ENCODE measurements at regions not wholly inside any gene's neighbourhood (a gene's known extent, or its start where the extent isn't known, plus 50 kb on each side); places are given as distances from the start of the nearest gene placed in this dataset.

DNA sequence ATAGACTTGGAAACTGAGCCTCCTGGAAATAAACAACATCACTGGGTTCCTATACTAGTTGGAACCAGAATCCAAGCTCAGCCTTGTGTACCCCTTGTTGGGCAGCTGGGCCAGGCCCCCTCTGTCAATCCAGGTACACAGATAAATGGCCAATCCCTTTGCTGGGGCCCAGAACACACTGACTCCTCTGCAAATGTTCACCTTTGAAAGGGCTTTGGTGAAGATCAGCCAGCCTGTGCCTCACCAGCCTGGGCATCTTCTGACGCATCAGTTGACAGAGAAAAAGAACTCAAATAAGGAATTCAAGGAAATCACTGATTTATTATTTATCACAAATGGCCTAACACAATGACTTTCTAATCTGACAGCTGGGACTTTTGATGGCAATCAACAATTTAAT, 1090.2 kb downstream of the BCL11B start:
- Histone ChIP-seq H3K79me2 (no peaks in the 10 kb centered on the region), H3K36me3 (ENCODE audit: control insufficient read depth, insufficient read depth, low read length) (no peaks in the 10 kb centered on the region), H3K4me3 (ENCODE audit: low read depth, low read length) (no peak overlapping the region), H3K4me1 (no peaks in the 10 kb centered on the region), H2AFZ (no peak overlapping the region), H3K27ac (no peak overlapping the region), H3K9me3 (ENCODE audit: control insufficient read depth, low read length) (no peaks in the 10 kb centered on the region), H3K4me2 (ENCODE audit: low read length) (no peak overlapping the region), H3K27me3 (ENCODE audit: control insufficient read depth, insufficient read depth, low read length) (no peaks in the 10 kb centered on the region), H3K9ac (no peak overlapping the region)
- TF ChIP-seq, protein P1, sequence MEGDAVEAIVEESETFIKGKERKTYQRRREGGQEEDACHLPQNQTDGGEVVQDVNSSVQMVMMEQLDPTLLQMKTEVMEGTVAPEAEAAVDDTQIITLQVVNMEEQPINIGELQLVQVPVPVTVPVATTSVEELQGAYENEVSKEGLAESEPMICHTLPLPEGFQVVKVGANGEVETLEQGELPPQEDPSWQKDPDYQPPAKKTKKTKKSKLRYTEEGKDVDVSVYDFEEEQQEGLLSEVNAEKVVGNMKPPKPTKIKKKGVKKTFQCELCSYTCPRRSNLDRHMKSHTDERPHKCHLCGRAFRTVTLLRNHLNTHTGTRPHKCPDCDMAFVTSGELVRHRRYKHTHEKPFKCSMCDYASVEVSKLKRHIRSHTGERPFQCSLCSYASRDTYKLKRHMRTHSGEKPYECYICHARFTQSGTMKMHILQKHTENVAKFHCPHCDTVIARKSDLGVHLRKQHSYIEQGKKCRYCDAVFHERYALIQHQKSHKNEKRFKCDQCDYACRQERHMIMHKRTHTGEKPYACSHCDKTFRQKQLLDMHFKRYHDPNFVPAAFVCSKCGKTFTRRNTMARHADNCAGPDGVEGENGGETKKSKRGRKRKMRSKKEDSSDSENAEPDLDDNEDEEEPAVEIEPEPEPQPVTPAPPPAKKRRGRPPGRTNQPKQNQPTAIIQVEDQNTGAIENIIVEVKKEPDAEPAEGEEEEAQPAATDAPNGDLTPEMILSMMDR (IDR thresholded peaks at IDR 0.05), result no peak

DNA sequence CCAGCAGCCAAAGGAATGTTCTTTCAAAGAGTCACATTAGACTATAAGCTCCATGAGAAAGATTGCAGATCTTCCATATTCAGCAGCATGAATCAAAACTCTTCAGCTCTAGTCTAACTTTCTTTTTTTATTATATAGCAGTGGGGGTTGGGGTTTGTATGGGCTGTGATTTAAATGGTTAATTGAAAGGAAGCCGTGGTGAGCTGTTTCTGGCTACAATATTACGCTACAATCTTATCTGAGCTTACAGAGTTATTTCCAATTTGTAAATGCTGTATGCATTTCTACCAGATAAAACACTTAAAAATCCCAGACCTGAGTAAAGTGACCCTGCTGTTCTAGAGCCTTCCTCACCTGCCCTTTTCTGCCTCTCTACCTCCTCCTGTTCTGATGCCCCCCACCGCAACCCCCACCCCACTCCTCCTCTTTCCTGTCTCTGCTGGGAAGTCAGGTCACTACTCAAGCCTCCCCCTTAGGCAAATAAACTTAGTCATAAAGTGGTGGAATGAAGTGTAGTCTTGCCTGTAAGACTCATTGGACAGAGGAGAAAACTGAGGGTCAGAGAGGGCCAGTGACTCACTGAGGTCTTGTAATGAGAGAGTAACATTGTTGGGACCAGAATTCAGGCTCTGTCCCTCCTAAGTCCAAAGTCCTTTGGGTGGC, 1089.5 kb downstream of the BCL11B start:
- Histone ChIP-seq H3K4me1 (no peaks in the 10 kb centered on the region), H3K36me3 (ENCODE audit: control insufficient read depth, insufficient read depth, low read length) (no peaks in the 10 kb centered on the region), H3K4me2 (ENCODE audit: low read length) (no peak overlapping the region), H3K9me3 (ENCODE audit: control insufficient read depth, low read length) (no peaks in the 10 kb centered on the region), H3K27me3 (ENCODE audit: control insufficient read depth, insufficient read depth, low read length) (no peaks in the 10 kb centered on the region), H3K4me3 (ENCODE audit: low read depth, low read length) (no peak overlapping the region), H3K79me2 (no peaks in the 10 kb centered on the region), H3K27ac (no peak overlapping the region), H2AFZ (no peak overlapping the region), H3K9ac (no peak overlapping the region)
- TF ChIP-seq, protein P1 (IDR thresholded peaks at IDR 0.05), result no peak

DNA sequence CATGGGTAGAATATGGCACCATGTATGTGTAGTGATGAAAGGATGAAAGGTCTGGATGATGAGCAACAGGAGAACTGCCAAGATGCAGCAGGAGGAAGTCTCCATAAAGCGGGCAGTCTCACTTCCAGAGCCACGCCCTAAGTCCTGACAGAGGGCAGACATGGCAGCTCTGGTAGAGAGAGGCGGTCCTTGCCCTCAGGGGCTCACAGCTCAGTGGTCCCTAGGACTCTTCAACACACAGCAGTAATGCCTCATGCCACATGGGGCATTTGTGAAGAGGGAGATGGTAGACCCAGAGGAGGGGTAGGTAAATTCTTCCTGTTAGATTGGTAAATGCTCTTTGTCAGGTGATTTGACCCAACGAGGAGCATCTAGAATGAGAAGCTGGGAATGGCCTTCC, 1088.4 kb downstream of the BCL11B start:
- no peak overlapping the region for H3K9ac ChIP-seq
- H3K36me3 ChIP-seq (ENCODE audit: control insufficient read depth, insufficient read depth, low read length), result no peaks in the 10 kb centered on the region
- no peak overlapping the region for H3K27ac ChIP-seq
- no peaks in the 10 kb centered on the region for H3K9me3 ChIP-seq (ENCODE audit: control insufficient read depth, low read length)
- no peaks in the 10 kb centered on the region for H3K79me2 ChIP-seq
- H3K4me1 ChIP-seq, result no peaks in the 10 kb centered on the region
- TF ChIP-seq, protein P1 (IDR thresholded peaks at IDR 0.05), result no peak
- H3K4me2 ChIP-seq (ENCODE audit: low read length), result no peak overlapping the region
- H2AFZ ChIP-seq, result no peak overlapping the region
- no peak overlapping the region for H3K4me3 ChIP-seq (ENCODE audit: low read depth, low read length)
- H3K27me3 ChIP-seq (ENCODE audit: control insufficient read depth, insufficient read depth, low read length), result no peaks in the 10 kb centered on the region

DNA sequence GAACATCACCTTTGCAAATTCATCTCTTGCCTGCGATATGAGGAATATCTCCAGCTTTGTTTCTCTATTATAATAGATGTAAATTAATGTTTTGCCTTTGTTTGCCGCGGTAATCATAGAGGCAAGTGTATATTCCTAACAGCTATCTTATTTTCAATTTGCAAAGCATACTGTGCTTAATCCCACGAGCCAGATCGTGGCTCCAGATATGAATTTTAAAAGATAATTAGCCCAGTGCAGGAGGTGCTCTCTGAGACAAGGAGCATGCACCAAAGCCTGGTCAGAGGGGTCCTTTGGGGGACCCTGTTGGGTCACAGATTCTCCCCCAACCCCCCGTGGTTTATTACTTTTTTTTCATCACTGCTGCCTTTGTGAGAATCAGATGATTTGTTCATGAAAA, 1087.5 kb downstream of the BCL11B start:
- Histone ChIP-seq H3K27ac (no peak overlapping the region), H3K4me1 (no peaks in the 10 kb centered on the region), H3K79me2 (no peaks in the 10 kb centered on the region), H3K9me3 (ENCODE audit: control insufficient read depth, low read length) (no peaks in the 10 kb centered on the region), H2AFZ (no peak overlapping the region), H3K4me2 (ENCODE audit: low read length) (no peak overlapping the region), H3K27me3 (ENCODE audit: control insufficient read depth, insufficient read depth, low read length) (no peaks in the 10 kb centered on the region), H3K9ac (no peak overlapping the region), H3K36me3 (ENCODE audit: control insufficient read depth, insufficient read depth, low read length) (no peaks in the 10 kb centered on the region), H3K4me3 (ENCODE audit: low read depth, low read length) (no peak overlapping the region)
- TF ChIP-seq, protein P1 (IDR thresholded peaks at IDR 0.05), result no peak

DNA sequence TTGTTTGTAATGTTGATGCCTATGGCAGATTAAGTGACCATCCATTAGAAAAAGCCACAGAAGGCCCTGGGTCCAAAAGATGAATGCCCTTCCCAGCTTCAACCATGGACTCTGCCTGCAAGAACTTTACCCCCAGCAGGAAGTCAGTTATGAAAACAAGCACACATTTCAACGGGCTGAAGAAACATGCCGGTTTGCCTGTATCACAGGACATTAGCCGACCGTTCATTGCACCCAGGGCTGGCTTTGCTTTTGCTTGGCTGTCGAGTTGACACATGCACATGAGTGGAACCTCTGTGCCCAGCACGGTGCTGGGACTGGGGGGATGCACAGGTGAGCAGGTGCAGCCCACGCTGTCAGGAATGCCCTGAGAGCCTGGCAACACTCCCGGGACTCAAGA, 1087.0 kb downstream of the BCL11B start:
- Histone ChIP-seq H3K9me3 (ENCODE audit: control insufficient read depth, low read length) (no peaks in the 10 kb centered on the region), H3K4me1 (no peaks in the 10 kb centered on the region), H3K4me2 (ENCODE audit: low read length) (no peak overlapping the region), H3K9ac (no peak overlapping the region), H3K27ac (no peak overlapping the region), H3K79me2 (no peaks in the 10 kb centered on the region), H3K36me3 (ENCODE audit: control insufficient read depth, insufficient read depth, low read length) (no peaks in the 10 kb centered on the region), H3K27me3 (ENCODE audit: control insufficient read depth, insufficient read depth, low read length) (no peaks in the 10 kb centered on the region), H3K4me3 (ENCODE audit: low read depth, low read length) (no peak overlapping the region), H2AFZ (no peak overlapping the region)
- TF ChIP-seq, protein P1 (IDR thresholded peaks at IDR 0.05), result no peak
